ENCODE measurements at regions not wholly inside any gene's neighbourhood (a gene's known extent, or its start where the extent isn't known, plus 50 kb on each side); places are given as distances from the start of the nearest gene placed in this dataset.
A peak's percentile ranks its signal among the peaks of the same experiment; 100 is the strongest.
"Not testable (repeated sequence)": the region's sequence is repeated elsewhere in the genome, so short reads cannot be mapped to it uniquely, and the experiment has no call there.

GRCh38 chr20:60167812-60168211 lies 209.6 kb downstream of the CDH26 start:
- no peak for DNase-seq (ENCODE audit: low read depth in 2 of 2, low spot score in 1 of 2)

- DNase-seq (ENCODE audit: low read depth in 2 of 2, low spot score in 1 of 2): no peak
These were observed 210.7 kb downstream of the CDH26 start for GRCh38 chr20:60168963-60169362.

- no peak for DNase-seq (ENCODE audit: low read depth in 2 of 2, low spot score in 1 of 2)
These were observed 211.9 kb downstream of the CDH26 start for GRCh38 chr20:60170116-60170515.

- DNase-seq (ENCODE audit: low read depth in 2 of 2, low spot score in 1 of 2): no peak
These were observed 213.1 kb downstream of the CDH26 start for GRCh38 chr20:60171313-60171712.

GRCh38 chr20:60171738-60172137 lies 213.5 kb downstream of the CDH26 start:
- DNase-seq (ENCODE audit: low read depth in 2 of 2, low spot score in 1 of 2): no peak

GRCh38 chr20:60172346-60172984 lies 214.2 kb downstream of the CDH26 start:
- DNase-seq (ENCODE audit: low read depth in 2 of 2, low spot score in 1 of 2): no peak

- DNase-seq (ENCODE audit: low read depth in 2 of 2, low spot score in 1 of 2): no peak
These were observed 218.9 kb downstream of the CDH26 start for GRCh38 chr20:60177080-60177479.

GRCh38 chr20:60180986-60181385 lies 222.8 kb downstream of the CDH26 start:
- no peak for DNase-seq (ENCODE audit: low read depth in 2 of 2, low spot score in 1 of 2)

- DNase-seq (ENCODE audit: low read depth in 2 of 2, low spot score in 1 of 2): no peak
These were observed 228.2 kb downstream of the CDH26 start for GRCh38 chr20:60186412-60186811.

GRCh38 chr20:60187683-60188082 lies 229.5 kb downstream of the CDH26 start:
- no peak for DNase-seq (ENCODE audit: low read depth in 2 of 2, low spot score in 1 of 2)

- DNase-seq (ENCODE audit: low read depth in 2 of 2, low spot score in 1 of 2): no peak
These were observed 232.8 kb downstream of the CDH26 start for GRCh38 chr20:60191014-60191413.

GRCh38 chr20:60192326-60192725 lies 234.1 kb downstream of the CDH26 start:
- DNase-seq (ENCODE audit: low read depth in 2 of 2, low spot score in 1 of 2): no peak

GRCh38 chr20:60199132-60199531 lies 240.9 kb downstream of the CDH26 start:
- not testable (repeated sequence) for DNase-seq (ENCODE audit: low read depth in 2 of 2, low spot score in 1 of 2)

GRCh38 chr20:60199866-60200265 lies 241.6 kb downstream of the CDH26 start:
- no peak for DNase-seq (ENCODE audit: low read depth in 2 of 2, low spot score in 1 of 2)

GRCh38 chr20:60200305-60200918 lies 242.2 kb downstream of the CDH26 start:
- DNase-seq (ENCODE audit: low read depth in 2 of 2, low spot score in 1 of 2): no peak

GRCh38 chr20:60201198-60201835 lies 243.1 kb downstream of the CDH26 start:
- no peak for DNase-seq (ENCODE audit: low read depth in 2 of 2, low spot score in 1 of 2)

GRCh38 chr20:60202046-60202445 lies 243.8 kb downstream of the CDH26 start:
- no peak for DNase-seq (ENCODE audit: low read depth in 2 of 2, low spot score in 1 of 2)

- DNase-seq (ENCODE audit: low read depth in 2 of 2, low spot score in 1 of 2): no peak
These were observed 245.2 kb downstream of the CDH26 start for GRCh38 chr20:60203451-60203850.

- DNase-seq (ENCODE audit: low read depth in 2 of 2, low spot score in 1 of 2): no peak
These were observed 246.4 kb downstream of the CDH26 start for GRCh38 chr20:60204601-60205000.

- no peak for DNase-seq (ENCODE audit: low read depth in 2 of 2, low spot score in 1 of 2)
These were observed 248.0 kb downstream of the CDH26 start for GRCh38 chr20:60206259-60206658.

- DNase-seq (ENCODE audit: low read depth in 2 of 2, low spot score in 1 of 2): no peak
These were observed 250.8 kb downstream of the CDH26 start for GRCh38 chr20:60209048-60209447.

- peak in 1 of 2 donors; percentile 31 for DNase-seq (ENCODE audit: low read depth in 2 of 2, low spot score in 1 of 2)
These were observed 252.8 kb downstream of the CDH26 start for GRCh38 chr20:60210779-60211617.
